Right forelimb (tissue), 1 donor: ENCODE measurements at regions not wholly inside any gene's neighbourhood (a gene's known extent, or its start where the extent isn't known, plus 50 kb on each side); places are given as distances from the start of the nearest gene placed in this dataset.

Experiments used
- DNase-seq: peaks from one replicate; pipeline ENCODE4 v3.0.0-alpha.2; 2018

GRCh38 chr12:115155665-115156645, 472.0 kb upstream of the TBX3 start:
- DNase-seq = no peak

- no peak for DNase-seq
Measured at GRCh38 chr12:115149685-115150378, 465.9 kb upstream of the TBX3 start.

GRCh38 chr12:115149279-115149678, 465.3 kb upstream of the TBX3 start:
- no peak for DNase-seq

- DNase-seq = no peak
Measured at GRCh38 chr12:115147916-115148315, 463.9 kb upstream of the TBX3 start.

GRCh38 chr12:115146453-115146852, 462.5 kb upstream of the TBX3 start:
- no peak for DNase-seq

- DNase-seq = no peak
Measured at GRCh38 chr12:115144425-115144824, 460.4 kb upstream of the TBX3 start.

GRCh38 chr12:115140981-115141655, 457.1 kb upstream of the TBX3 start:
- DNase-seq = no peak

- no peak for DNase-seq
Measured at GRCh38 chr12:115137812-115138521, 454.0 kb upstream of the TBX3 start.

GRCh38 chr12:115135800-115136211, 451.8 kb upstream of the TBX3 start:
- no peak for DNase-seq

- no peak for DNase-seq
Measured at GRCh38 chr12:115134298-115134697, 450.3 kb upstream of the TBX3 start.

GRCh38 chr12:115132905-115133304, 448.9 kb upstream of the TBX3 start:
- DNase-seq = no peak

- no peak for DNase-seq
Measured at GRCh38 chr12:115132145-115132544, 448.2 kb upstream of the TBX3 start.

GRCh38 chr12:115129727-115130126, 445.8 kb upstream of the TBX3 start:
- no peak for DNase-seq

- DNase-seq = no peak
Measured at GRCh38 chr12:115121053-115121452, 437.1 kb upstream of the TBX3 start.

- DNase-seq = no peak
Measured at GRCh38 chr12:115118177-115118724, 434.3 kb upstream of the TBX3 start.

GRCh38 chr12:115114140-115114539, 430.2 kb upstream of the TBX3 start:
- no peak for DNase-seq

GRCh38 chr12:115109863-115110262, 425.9 kb upstream of the TBX3 start:
- DNase-seq = no peak

- DNase-seq = no peak
Measured at GRCh38 chr12:115108129-115109100, 424.4 kb upstream of the TBX3 start.

- DNase-seq = no peak
Measured at GRCh38 chr12:115103884-115104883, 420.2 kb upstream of the TBX3 start.

- DNase-seq = no peak
Measured at GRCh38 chr12:115102450-115102849, 418.5 kb upstream of the TBX3 start.
